Colonic mucosa (tissue), 4 donors: ENCODE measurements at regions not wholly inside any gene's neighbourhood (a gene's known extent, or its start where the extent isn't known, plus 50 kb on each side); places are given as distances from the start of the nearest gene placed in this dataset.

Source experiments
- DNase-seq: peaks from one replicate; pipeline ENCODE4 v3.0.0-alpha.2; 2020
- H3K27ac ChIP-seq: fragments of 200-600 bp; one replicate; pipeline ENCODE4 v1.8.0; 2021
- H3K27me3 ChIP-seq: fragments of 200-600 bp; one replicate; pipeline ENCODE4 v1.8.0; 2021
- H3K36me3 ChIP-seq: fragments of 200-600 bp; one replicate; pipeline ENCODE4 v1.8.0; 2021
- H3K4me1 ChIP-seq: fragments of 200-600 bp; one replicate; pipeline ENCODE4 v1.8.0; 2021; ENCODE audit warnings: mild to moderate bottlenecking
- H3K4me3 ChIP-seq: fragments of 200-600 bp; one replicate; pipeline ENCODE4 v1.8.0; 2021
- H3K9ac ChIP-seq, 2 donors: one replicate each; pipeline ENCODE4 v1.7.0; 2013; ENCODE audit warnings: control low read depth in 2 of 2, low read depth in 2 of 2, low read length in 2 of 2
- H3K9me3 ChIP-seq: fragments of 200-600 bp; one replicate; pipeline ENCODE4 v1.8.0; 2021
- intact Hi-C: fragments of 100-400 bp; cut with DNase I; formaldehyde crosslinking; loops from one replicate; pipeline ENCODE4 v1.14.1; 2022
- TF ChIP-seq, protein P1 (sequence below): fragments of 200-600 bp; IDR thresholded peaks from one replicate; pipeline ENCODE4 v1.8.0; 2022; ENCODE audit warnings: antibody characterized with exemption, mild to moderate bottlenecking
- donor health status: healthy.
- donor health status: DM: no; HTN: no; CAD: no.
- donor health status: DM: no; HTN: no; CAD: no.

DNA sequence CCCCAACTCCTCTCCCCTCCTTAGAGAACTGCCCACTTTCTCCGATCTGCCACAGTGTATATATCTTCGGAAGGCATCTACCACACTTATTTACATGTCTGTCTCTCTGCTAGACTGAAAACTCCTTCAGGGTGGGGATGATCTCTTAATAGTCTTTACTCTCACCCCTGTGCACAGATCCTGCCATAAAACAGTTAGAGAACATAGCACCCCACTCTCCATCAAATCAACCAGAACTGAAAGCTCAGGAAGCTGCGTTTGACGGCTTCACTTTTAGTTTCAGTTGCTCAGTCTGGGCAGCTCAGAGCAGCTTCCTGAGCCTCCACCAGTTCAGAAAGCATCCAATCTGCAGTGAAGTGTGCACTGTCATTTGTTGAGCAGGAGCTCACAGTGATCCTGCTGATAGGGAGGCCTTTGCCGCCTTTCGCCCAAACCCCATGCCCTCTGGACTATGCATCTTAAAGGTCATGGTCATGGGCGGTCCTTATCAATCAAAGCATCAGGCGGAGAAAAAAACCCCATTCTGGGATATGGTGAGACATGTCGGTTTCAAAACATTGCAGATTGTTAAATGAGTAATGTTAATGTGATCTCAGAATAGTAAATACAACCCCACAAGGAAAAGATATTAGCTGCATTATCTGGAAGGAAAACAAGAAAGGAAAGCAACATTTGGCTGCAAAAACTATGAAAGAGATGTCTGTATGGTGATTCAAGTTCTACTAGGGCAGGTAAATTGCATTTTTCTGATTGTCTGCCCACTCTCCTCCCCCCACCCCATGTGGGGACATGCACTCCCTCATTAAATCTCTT lies 167.1 kb upstream of the ADO start:
- intact Hi-C loops = no loop called here
- Histone ChIP-seq H3K4me3 (no peak overlapping the region), H3K9ac (no peak overlapping the region), H3K4me1 (no peaks in the 10 kb centered on the region), H3K27me3 (no peaks in the 10 kb centered on the region), H3K27ac (peak overlapping the region; percentile 64), H3K9me3 (no peaks in the 10 kb centered on the region), H3K36me3 (no peaks in the 10 kb centered on the region)
- no peak for DNase-seq
- TF ChIP-seq, protein P1, sequence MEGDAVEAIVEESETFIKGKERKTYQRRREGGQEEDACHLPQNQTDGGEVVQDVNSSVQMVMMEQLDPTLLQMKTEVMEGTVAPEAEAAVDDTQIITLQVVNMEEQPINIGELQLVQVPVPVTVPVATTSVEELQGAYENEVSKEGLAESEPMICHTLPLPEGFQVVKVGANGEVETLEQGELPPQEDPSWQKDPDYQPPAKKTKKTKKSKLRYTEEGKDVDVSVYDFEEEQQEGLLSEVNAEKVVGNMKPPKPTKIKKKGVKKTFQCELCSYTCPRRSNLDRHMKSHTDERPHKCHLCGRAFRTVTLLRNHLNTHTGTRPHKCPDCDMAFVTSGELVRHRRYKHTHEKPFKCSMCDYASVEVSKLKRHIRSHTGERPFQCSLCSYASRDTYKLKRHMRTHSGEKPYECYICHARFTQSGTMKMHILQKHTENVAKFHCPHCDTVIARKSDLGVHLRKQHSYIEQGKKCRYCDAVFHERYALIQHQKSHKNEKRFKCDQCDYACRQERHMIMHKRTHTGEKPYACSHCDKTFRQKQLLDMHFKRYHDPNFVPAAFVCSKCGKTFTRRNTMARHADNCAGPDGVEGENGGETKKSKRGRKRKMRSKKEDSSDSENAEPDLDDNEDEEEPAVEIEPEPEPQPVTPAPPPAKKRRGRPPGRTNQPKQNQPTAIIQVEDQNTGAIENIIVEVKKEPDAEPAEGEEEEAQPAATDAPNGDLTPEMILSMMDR = no peak

GRCh38 chr10:62638062-62638477 lies 166.4 kb upstream of the ADO start:
- H3K27me3 ChIP-seq = no peaks in the 10 kb centered on the region
- TF ChIP-seq, protein P1 = no peak
- no peaks in the 10 kb centered on the region for H3K4me1 ChIP-seq
- H3K36me3 ChIP-seq = no peaks in the 10 kb centered on the region
- peak overlapping the region; percentile 64 for H3K27ac ChIP-seq
- intact Hi-C loops = no loop called here
- H3K4me3 ChIP-seq = no peak overlapping the region
- DNase-seq = no peak
- no peaks in the 10 kb centered on the region for H3K9me3 ChIP-seq
- no peak overlapping the region for H3K9ac ChIP-seq

DNA sequence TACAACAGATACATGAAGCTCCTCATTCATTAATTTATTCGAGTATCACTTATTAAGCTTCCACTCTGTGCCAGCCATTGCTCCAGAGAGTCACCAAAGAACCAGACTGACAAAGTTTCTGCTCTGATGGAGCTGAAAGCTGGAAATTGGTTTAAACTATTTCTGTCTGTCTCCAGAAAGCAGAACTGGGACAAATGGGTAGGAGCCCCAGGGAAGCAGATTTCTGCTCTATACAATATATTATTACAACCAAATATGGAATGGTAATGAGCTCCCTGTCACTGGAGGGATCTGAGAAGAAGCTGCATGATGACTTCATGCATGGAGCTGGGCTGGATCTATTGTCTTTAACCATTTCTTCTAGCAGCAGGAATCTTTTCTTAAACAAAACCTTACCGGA lies 165.4 kb upstream of the ADO start:
- no peaks in the 10 kb centered on the region for H3K36me3 ChIP-seq
- DNase-seq = no peak
- no peak overlapping the region for H3K4me3 ChIP-seq
- no peaks in the 10 kb centered on the region for H3K4me1 ChIP-seq
- intact Hi-C loops = no loop called here
- TF ChIP-seq, protein P1 = no peak
- H3K9me3 ChIP-seq = no peaks in the 10 kb centered on the region
- H3K27ac ChIP-seq = no peak overlapping the region
- no peak overlapping the region for H3K9ac ChIP-seq
- no peaks in the 10 kb centered on the region for H3K27me3 ChIP-seq

DNA sequence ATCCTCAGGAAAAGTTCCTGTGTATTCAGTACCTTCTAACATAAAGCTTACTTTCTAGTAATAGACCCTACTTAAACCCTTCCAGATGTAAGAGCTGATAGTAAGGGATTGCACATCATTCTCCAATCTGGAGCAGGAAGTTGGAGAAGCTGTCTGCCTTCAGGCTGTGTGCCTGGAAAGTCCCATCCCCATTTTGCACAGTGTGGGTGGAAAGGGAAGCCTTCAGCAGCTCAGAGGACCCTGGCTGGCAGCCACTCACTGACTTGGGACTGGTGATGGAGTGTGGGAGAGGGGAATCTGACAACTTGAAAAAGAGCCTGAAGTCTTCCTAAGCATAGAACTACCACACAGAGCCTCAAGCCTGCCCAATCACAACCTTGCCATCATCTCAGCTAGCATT lies 164.1 kb upstream of the ADO start:
- Histone ChIP-seq H3K27me3 (no peaks in the 10 kb centered on the region), H3K4me1 (no peaks in the 10 kb centered on the region), H3K27ac (no peak overlapping the region), H3K36me3 (no peaks in the 10 kb centered on the region), H3K9ac (no peak overlapping the region), H3K4me3 (no peak overlapping the region), H3K9me3 (no peaks in the 10 kb centered on the region)
- intact Hi-C loops = no loop called here
- TF ChIP-seq, protein P1 = no peak
- no peak for DNase-seq

GRCh38 chr10:62643606-62644587 lies 160.6 kb upstream of the ADO start:
- H3K4me3 ChIP-seq = no peak overlapping the region
- intact Hi-C loops = no loop called here
- H3K27ac ChIP-seq = no peak overlapping the region

More at GRCh38 chr10:62643606-62644587, 160.6 kb upstream of the ADO start:
- DNase-seq = no peak
- no peaks in the 10 kb centered on the region for H3K4me1 ChIP-seq
- TF ChIP-seq, protein P1 = no peak
- H3K9me3 ChIP-seq = no peaks in the 10 kb centered on the region
- H3K9ac ChIP-seq = no peak overlapping the region
- H3K36me3 ChIP-seq = no peaks in the 10 kb centered on the region
- H3K27me3 ChIP-seq = no peaks in the 10 kb centered on the region
